GM19193 (cell line): ENCODE measurements at regions not wholly inside any gene's neighbourhood (a gene's known extent, or its start where the extent isn't known, plus 50 kb on each side); places are given as distances from the start of the nearest gene placed in this dataset.

ENCODE experiments used
- POLR2A ChIP-seq: IDR thresholded peaks from 4 replicates; pipeline ENCODE4 v1.6.1; 2011; ENCODE audit not compliant: insufficient read depth, insufficient read length; ENCODE audit errors: extremely low read depth

DNA sequence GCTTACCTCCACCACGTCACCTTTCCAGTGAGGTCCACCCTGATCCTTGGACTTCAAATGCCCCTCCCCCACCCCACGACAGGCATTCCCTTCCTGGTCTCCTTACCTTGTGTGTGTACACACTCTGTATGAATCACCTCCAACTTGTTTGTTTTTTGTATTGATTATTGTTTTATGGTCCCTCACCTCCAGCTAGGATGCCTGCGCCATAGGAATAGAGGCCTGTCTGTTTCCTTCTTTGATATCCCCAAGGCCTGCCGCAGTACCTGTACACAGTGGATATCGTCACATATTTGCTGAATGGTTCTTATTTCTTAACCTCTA, 219.6 kb upstream of the POU3F1 start:
- no peak for TF ChIP-seq POLR2A

DNA sequence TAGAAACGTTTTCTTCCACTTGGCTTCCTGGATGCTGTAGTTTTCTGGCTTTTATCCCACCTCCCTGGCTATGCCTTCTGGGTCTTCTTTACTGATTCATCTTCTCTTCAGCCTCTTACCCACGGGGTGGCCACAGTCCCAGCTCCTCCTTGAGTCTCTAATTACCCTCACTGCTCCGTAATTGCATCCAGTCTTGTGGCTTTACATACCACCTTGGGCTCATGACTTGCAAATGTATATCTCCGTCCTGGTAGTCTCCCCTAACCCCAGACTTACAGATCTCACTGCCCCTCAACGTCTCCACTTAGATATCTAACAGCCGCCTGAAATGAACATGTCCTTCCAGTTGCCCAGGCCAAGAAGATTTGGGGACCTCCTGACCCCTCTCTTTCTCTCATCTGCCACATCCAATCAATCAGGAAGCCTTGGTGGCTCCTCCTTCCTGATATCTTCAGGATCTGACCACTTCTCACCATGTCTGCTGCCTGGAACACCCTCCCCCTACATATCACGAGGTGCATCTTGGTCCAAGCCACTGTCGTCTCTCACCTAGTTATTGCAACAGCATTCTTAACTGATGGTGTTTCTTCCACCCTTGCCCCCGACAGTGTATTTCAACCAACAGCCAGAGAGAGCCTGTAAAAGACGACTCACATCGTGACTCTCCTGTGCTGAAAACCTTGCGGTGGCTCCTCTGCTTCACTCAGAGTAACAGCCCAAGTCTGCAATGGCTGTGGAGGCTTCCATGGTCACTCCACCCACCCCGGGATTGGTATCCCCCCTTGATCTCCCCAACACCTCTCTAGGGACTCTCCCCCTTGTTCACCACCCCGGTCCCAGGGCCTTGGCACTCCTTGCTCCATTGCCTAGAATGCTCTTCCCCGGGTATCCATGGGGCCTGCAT, 219.0 kb upstream of the POU3F1 start:
- no peak for TF ChIP-seq POLR2A

DNA sequence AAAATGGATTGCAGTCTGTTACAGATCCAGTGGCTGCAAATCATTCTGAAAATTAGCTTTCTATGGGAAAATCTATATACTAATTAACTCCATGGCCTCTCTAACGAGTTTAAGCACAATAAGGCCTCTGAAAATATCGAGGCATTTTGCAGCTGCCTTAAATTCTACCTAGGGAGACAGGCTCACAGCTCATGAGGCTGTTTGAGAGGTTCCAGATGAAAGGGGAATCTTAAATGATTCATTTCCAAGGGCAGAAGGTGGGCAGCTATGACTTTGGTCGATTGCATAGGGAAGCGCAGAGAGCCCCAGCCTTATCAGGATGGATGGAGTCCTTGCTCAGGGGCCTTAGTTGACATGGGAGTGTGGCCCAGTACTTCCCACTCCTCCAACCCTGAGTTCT, 216.8 kb upstream of the POU3F1 start:
- TF ChIP-seq POLR2A = no peak

DNA sequence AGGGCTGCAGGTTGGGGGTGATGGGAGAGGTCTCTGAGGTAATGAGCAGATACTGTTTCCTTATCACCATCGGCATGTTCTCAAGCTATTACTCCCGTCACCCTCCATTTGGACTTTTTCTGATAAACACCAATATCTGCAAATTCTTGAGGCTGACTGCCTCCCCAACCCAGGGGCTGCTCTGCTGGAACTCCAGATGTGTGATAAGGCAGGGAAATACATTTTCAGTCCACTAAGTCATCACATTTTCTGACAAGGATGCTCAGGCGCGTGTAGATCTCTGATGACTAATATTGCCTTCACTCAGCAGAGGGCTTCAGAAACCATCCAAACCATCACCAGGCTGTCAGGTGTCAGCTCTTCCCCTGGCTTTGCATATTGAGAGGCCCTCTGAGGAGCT, 215.0 kb upstream of the POU3F1 start:
- TF ChIP-seq POLR2A = no peak

DNA sequence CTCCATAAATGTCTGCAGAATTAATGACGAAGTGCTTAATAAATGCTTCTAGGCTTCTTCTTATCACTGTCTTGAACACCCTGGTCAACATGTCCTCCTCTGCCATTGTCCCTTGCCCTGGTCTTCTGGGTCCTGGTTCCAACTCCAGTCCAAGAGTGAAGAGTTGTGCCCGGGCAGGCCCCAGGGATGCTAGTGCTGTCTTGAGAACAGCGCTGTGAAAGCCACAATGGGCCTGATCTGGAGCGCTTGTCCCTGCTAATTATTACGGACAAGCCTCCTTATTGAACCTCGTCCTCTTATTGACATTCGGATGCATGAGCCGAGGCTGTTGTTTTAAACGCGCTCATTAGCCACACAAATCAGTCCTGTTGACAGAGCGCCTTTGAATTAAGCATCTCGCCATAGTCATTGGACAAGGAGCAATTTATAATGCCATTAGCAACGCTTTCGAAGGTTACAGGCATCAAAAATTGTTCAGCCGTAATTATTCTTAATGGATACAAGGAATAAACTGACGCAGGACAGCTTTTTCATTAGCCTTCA, 211.6 kb upstream of the POU3F1 start:
- no peak for TF ChIP-seq POLR2A

DNA sequence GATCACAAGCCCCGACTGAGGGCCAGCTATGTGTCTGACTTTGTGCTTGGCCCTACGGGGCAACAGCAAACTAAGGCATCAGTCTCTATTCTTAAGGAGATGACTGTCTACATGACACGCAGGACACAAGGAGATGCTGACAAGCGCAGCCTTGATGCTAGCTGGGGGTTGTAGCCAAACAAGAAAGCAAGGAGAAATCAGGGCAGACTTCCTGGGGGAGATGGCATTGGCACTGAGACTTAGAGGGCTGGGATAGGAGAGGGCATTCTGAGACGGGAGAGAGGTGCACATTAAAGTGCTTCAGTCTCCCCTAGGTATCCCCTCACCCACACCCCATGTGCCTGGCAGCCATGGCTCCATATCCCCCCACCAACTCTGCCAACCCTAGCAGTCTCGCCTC, 210.8 kb upstream of the POU3F1 start:
- TF ChIP-seq POLR2A = no peak

DNA sequence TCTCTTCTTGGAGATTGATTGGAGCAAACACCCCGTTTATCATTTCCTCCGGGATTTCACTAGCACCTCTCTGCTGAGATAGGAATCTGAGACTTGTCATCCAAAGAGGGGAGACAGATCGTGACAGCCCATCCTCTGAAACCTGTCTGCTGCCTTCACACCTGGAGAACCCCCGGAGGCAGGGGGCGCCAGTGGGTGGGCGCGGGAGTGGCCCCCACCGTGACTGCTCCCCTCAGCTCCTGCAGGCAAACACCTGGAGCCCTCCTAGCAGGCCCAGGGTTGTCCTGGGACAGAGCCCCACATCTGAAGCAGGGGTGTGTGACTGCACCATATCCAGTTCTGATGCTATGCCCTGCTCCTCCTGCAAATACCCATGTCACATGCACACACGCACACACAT, 209.5 kb upstream of the POU3F1 start:
- TF ChIP-seq POLR2A = no peak

DNA sequence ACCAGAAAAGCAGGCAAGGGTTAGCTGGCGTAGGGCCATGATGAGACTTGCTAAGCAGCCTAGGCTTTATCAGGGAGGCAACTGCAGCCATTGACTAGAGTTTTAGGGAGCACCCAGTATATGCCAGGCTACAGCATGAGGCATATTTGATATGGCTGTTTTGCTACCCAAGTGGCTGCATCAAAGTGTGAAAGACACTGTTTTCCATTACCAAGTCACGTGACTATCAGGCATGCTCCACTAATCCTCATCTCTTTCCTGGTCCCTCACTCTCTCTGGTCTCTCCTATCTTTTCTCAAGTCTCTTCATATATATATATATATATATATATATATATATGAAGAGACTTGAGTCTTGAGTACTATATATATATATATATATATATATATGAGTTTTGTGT, 206.7 kb upstream of the POU3F1 start:
- no peak for TF ChIP-seq POLR2A

DNA sequence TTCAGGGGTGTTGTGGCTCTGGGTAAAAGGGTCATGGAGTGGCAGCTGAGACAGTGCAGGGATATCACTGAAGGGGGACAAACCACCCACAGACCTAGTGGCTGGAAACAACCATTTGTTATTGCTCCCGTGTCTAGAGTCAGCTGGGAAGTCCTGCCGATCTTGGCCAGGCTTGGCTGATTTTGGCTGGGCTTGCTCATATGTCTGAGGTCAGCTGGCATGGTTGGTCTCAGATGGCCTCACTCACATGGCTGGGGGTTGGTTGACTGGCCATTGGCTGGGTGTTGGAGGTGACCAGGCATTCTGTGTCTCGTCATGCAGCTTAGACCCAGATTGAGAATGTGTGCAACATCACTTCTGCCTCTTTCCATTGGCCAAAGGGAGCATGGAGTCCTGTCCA, 203.8 kb upstream of the POU3F1 start:
- TF ChIP-seq POLR2A = no peak

DNA sequence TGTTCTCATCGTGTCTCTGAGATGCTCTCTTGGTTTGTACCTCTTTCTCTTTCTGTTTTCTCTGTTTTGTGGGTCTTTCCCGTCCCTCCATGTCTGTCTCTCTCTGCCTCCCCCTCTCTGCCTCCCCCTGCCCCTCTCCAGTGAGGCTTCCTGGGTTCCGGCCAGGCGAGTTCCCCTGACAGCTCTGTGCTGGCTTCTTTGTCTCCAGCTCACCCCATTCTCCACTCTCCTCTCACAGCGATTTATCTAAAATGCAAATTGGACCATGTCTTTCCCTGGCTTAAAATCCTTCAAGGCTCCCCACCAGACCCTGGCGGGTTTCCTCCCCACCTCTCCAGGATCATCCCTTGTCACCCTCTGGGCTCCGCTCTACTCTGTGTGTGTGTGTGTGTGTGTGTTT, 202.4 kb upstream of the POU3F1 start:
- TF ChIP-seq POLR2A = no peak

DNA sequence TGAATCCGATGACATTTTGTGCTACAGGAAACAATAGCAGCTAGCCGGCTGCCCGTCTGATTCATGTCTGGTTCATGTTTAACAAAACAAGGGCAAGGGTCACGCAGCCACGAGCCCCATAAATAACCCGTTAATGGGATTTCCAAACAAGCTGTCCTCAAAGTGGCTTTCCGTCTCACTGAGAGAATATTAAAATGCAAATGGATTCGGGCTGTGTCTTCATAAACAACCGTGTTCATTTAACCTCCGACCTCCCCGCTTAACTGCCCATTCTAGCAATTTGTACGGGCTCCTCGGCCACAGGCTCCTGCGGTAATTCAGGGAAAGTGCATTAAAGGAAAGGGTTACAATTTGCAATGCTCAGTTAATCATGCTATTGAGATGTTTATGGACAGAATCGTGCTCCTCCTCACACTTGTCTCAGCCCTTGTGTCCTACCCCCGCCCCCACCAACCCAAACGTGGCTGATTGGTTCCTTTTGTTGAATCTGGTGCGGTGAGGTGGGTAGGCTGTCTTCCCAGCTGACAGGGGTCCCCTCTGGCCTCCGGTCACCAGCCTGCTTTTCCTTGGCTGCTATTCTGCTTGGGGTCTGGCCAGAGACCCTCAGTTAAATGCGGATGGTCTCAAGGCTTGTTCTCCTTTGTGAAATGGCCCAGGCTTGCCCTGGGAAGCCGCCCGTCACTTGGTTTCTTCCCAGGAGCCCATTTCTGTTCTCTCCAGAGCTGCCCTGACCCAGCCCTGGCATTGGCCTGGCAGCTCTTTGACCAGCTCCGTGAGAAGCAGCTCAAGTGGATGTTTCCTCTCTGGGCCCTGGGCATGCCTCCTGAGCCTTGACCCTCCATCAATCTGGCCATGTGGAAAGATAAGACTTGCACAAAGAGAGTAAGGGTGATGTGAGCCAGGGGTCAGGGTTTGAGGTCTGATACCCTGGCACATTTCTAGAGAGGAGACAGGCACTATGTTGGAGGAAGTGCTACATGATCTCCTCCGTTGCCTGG, 200.7 kb upstream of the POU3F1 start:
- TF ChIP-seq POLR2A = no peak

DNA sequence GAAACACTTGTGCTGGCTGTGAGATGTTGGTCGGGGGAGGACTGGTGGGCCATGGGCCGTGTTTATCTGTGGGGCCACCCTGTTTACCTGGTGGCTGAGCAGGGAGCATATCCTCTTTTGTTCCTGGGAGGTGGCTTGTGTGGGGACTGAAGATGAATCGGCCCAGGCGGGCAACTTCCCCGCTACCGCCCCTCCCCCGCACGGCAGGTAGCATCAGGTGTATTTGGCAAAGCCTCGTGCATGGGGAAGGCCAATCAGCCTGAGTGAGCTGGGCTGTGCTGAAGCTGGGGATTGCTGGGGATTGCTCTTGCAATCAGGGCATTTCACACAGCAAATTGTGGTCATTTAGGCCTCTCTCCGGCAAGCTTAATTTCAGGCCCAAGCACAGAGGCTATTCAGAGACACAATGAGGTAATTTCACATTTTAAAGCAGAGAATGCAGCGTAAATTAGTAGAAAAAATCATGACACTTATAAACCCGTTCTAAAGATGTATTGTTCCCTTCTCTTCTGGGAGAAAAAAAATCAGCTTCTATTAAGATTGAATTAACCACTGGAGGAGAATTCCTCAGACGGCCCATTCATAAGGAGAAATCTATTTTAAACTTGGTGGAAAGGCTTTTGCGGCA, 197.7 kb upstream of the POU3F1 start:
- no peak for TF ChIP-seq POLR2A

DNA sequence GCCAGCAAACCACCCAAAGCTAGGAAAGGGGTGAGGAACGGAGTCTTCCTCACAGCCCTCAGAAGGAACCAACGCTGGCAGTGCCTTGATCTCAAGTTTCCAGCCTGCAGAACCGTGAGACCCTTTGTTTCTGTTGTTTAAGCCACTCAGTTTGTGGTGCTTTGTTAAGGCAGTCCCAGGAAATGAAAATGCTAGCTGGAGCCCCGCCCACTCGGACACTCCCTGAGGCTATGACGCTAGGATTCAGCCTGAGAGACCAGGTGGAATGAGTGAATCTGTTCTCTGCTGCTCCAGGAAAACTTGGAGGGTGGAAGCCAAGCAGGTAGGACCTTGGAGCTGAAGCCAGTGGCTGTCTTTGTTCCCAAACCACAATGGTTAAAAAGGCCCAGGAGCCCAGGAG, 196.5 kb upstream of the POU3F1 start:
- TF ChIP-seq POLR2A = no peak

DNA sequence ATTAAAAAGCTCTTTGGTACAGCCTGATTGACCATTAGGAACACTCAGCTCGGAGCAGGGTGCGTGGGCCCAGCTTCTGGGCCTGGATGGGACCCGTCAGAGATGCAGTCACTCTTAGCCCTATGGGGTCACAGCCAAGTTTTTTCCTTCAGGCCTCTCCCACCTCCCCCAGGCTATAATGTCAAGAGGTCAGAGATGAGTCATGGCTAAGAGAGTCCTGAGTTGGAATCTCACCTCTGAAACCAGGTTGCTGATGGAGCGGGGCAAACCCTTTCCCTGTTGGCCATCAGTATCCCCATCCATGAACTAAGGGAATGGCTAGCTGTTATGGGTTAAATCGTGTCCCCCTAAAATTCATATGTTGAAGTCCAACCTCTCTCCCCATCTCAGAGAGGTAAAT, 195.9 kb upstream of the POU3F1 start:
- TF ChIP-seq POLR2A = no peak
